GM12864 (cell line): ENCODE measurements at regions not wholly inside any gene's neighbourhood (a gene's known extent, or its start where the extent isn't known, plus 50 kb on each side); places are given as distances from the start of the nearest gene placed in this dataset.

Experiments
- DNase-seq: peaks from one replicate; pipeline ENCODE4 v3.0.0-alpha.2; 2011; ENCODE audit warnings: low read depth
- H3K4me3 ChIP-seq: 2 replicates; pipeline ENCODE4 v1.5.1; 2011; ENCODE audit warnings: mild to moderate bottlenecking, low read depth, low read length, control low read depth
- CTCF ChIP-seq: IDR thresholded peaks from 2 replicates; pipeline ENCODE4 v1.5.1; 2011; ENCODE audit warnings: low read depth, mild to moderate bottlenecking, moderate library complexity, low read length, control low read depth, inconsistent platforms; ENCODE audit errors: missing control alignments

GRCh38 chr6:139846538-139847456 lies 472.3 kb upstream of the CITED2 start:
- H3K4me3 ChIP-seq, result no peak overlapping the region
- no peak for TF ChIP-seq CTCF
- DNase-seq, result no peak

- DNase-seq, result no peak
- H3K4me3 ChIP-seq, result no peak overlapping the region
- TF ChIP-seq CTCF, result no peak
Measured at GRCh38 chr6:139844907-139845306, 470.5 kb upstream of the CITED2 start.

DNA sequence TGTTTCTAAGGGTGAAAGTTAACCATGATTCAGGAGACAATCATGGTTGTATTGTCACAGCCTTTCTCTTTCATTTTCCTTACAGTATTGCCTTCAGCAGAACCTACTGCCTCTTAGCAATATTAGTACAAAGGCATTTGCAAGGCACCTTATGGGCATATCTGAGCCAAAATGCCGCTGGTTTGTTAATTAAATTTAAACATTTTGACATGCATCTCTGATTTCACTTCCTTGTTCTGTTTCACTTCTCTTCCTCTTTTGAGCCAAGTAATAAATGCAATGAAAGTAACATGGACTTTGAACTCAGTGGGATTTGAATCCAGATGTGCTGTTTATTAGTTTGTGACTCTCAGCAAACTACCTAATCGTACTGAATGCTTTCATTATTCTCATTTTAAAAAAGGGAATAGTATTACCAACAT lies 467.4 kb upstream of the CITED2 start:
- no peak for TF ChIP-seq CTCF
- no peak overlapping the region for H3K4me3 ChIP-seq
- DNase-seq, result peak; percentile 46

GRCh38 chr6:139839506-139840156 lies 465.2 kb upstream of the CITED2 start:
- no peak overlapping the region for H3K4me3 ChIP-seq
- no peak for TF ChIP-seq CTCF
- DNase-seq, result no peak

DNA sequence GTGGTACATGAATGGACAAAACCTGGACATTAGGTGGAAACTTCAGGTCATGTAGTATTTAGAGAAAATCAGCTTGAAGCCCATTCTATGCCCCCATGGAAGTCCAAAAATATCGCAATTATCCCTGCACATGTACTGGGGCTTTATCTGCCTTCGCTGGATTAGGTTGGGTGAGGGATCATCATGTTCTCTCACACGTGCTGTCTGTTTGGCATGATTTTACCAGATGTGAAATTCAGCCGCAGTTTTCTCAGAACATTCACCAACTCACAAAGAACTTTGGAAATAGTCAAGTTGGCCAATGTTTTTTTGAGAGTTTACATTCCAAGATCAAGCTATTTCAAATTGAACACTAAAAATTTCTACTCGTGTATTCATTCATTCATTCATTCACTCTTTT lies 459.8 kb upstream of the CITED2 start:
- H3K4me3 ChIP-seq, result no peak overlapping the region
- no peak for TF ChIP-seq CTCF
- DNase-seq, result no peak

GRCh38 chr6:139833592-139833991 lies 459.1 kb upstream of the CITED2 start:
- no peak for TF ChIP-seq CTCF
- H3K4me3 ChIP-seq, result no peak overlapping the region
- DNase-seq, result no peak
